ENCODE measurements at regions not wholly inside any gene's neighbourhood (a gene's known extent, or its start where the extent isn't known, plus 50 kb on each side); places are given as distances from the start of the nearest gene placed in this dataset.

- Histone ChIP-seq H3K4me1 (ENCODE audit: insufficient read depth, low read length) (no peaks in the 10 kb centered on the region), H3K27ac (ENCODE audit: low read depth in 1 of 2, low read length in 2 of 2) (no peak overlapping the region), H3K27me3 (ENCODE audit: control insufficient read depth in 1 of 2, insufficient read depth in 2 of 2, low read length in 2 of 2) (no peaks in the 10 kb centered on the region), H3K4me3 (ENCODE audit: low read length) (no peak overlapping the region), H3K9me3 (ENCODE audit: control insufficient read depth in 1 of 2, insufficient read depth in 1 of 2, low read length in 2 of 2) (peaks cover 0 to 3% of the 10 kb centered on the region in 2 experiments), H3K36me3 (ENCODE audit: insufficient read depth, low read length) (no peaks in the 10 kb centered on the region)
- ATAC-seq (ENCODE audit: poor library complexity) (no peak), DNase-seq (no peak)
- Mint-ChIP-seq H3K9me3 (peaks cover 2% of the 10 kb centered on the region), H3K27me3 (no peaks in the 10 kb centered on the region), H3K36me3 (ENCODE audit: low read depth) (no peaks in the 10 kb centered on the region), H3K27ac (no peak overlapping the region), H3K4me1 (ENCODE audit: low read depth) (no peaks in the 10 kb centered on the region), H3K4me3 (no peak overlapping the region)
- intact Hi-C loops (cut with DNase I, micrococcal nuclease): no loop called here
- CTCF ChIA-PET: no interaction called here
- no peak for TF ChIP-seq CTCF (IDR thresholded peaks at IDR 0.05)
- POLR2A ChIA-PET: no interaction called here
Measured at GRCh38 chr3:152742368-152743347, 92.3 kb upstream of the P2RY1 start.

GRCh38 chr3:152745646-152746045, 89.3 kb upstream of the P2RY1 start:
- ATAC-seq (ENCODE audit: poor library complexity): no peak
- TF ChIP-seq CTCF (IDR thresholded peaks at IDR 0.05): no peak
- Mint-ChIP-seq H3K27me3 (peaks cover 5% of the 10 kb centered on the region), H3K4me3 (no peak overlapping the region), H3K9me3 (peaks cover 10% of the 10 kb centered on the region), H3K27ac (no peak overlapping the region), H3K4me1 (ENCODE audit: low read depth) (no peaks in the 10 kb centered on the region), H3K36me3 (ENCODE audit: low read depth) (no peaks in the 10 kb centered on the region)
- Histone ChIP-seq H3K27me3 (ENCODE audit: control insufficient read depth in 1 of 2, insufficient read depth in 2 of 2, low read length in 2 of 2) (no peaks in the 10 kb centered on the region), H3K27ac (ENCODE audit: low read depth in 1 of 2, low read length in 2 of 2) (no peak overlapping the region), H3K36me3 (ENCODE audit: insufficient read depth, low read length) (no peaks in the 10 kb centered on the region), H3K4me3 (ENCODE audit: low read length) (no peak overlapping the region), H3K9me3 (ENCODE audit: control insufficient read depth in 1 of 2, insufficient read depth in 1 of 2, low read length in 2 of 2) (peaks cover 0 to 3% of the 10 kb centered on the region in 2 experiments), H3K4me1 (ENCODE audit: insufficient read depth, low read length) (no peaks in the 10 kb centered on the region)
- ChIA-PET CTCF (no interaction called here), POLR2A (no interaction called here)
- intact Hi-C loops (cut with DNase I, micrococcal nuclease): no loop called here
- no peak for DNase-seq

GRCh38 chr3:152754303-152754702, 80.6 kb upstream of the P2RY1 start:
- intact Hi-C loops (cut with DNase I, micrococcal nuclease): no loop called here
- H3K9me3 Mint-ChIP-seq: peaks cover 5% of the 10 kb centered on the region

More at GRCh38 chr3:152754303-152754702, 80.6 kb upstream of the P2RY1 start:
- Mint-ChIP-seq H3K27me3 (peaks cover 5% of the 10 kb centered on the region), H3K4me1 (ENCODE audit: low read depth) (no peaks in the 10 kb centered on the region), H3K27ac (no peak overlapping the region), H3K4me3 (no peak overlapping the region), H3K36me3 (ENCODE audit: low read depth) (no peaks in the 10 kb centered on the region)
- no peak for ATAC-seq (ENCODE audit: poor library complexity)
- ChIA-PET POLR2A (no interaction called here), CTCF (no interaction called here)
- TF ChIP-seq CTCF (IDR thresholded peaks at IDR 0.05): no peak
- Histone ChIP-seq H3K9me3 (ENCODE audit: control insufficient read depth in 1 of 2, insufficient read depth in 1 of 2, low read length in 2 of 2) (no peaks in the 10 kb centered on the region), H3K36me3 (ENCODE audit: insufficient read depth, low read length) (no peaks in the 10 kb centered on the region), H3K4me1 (ENCODE audit: insufficient read depth, low read length) (no peaks in the 10 kb centered on the region), H3K27me3 (ENCODE audit: control insufficient read depth in 1 of 2, insufficient read depth in 2 of 2, low read length in 2 of 2) (no peaks in the 10 kb centered on the region), H3K27ac (ENCODE audit: low read depth in 1 of 2, low read length in 2 of 2) (no peak overlapping the region), H3K4me3 (ENCODE audit: low read length) (no peak overlapping the region)
- no peak for DNase-seq

Measured in CD4-positive, alpha-beta T cell (primary cell).